ENCODE measurements at regions not wholly inside any gene's neighbourhood (a gene's known extent, or its start where the extent isn't known, plus 50 kb on each side); places are given as distances from the start of the nearest gene placed in this dataset.
A peak's percentile ranks its signal among the peaks of the same experiment; 100 is the strongest.

- Histone ChIP-seq H3K36me3 (ENCODE audit: control insufficient read depth, insufficient read depth, low read length) (no peaks in the 10 kb centered on the region), H3K4me1 (ENCODE audit: control insufficient read depth, insufficient read depth, low read length) (no peaks in the 10 kb centered on the region), H3K27ac (ENCODE audit: low read length) (no peak overlapping the region), H3K27me3 (ENCODE audit: control insufficient read depth, insufficient read depth, low read length) (no peaks in the 10 kb centered on the region), H3K9me3 (ENCODE audit: control insufficient read depth, low read depth, low read length) (peaks cover 9% of the 10 kb centered on the region), H3K4me3 (ENCODE audit: low read length) (no peak overlapping the region)
- no peak for DNase-seq
- no CpG with 5 or more reads among the region's 1 CpG for WGBS (ENCODE audit: insufficient coverage, low lambda C conversion rate)
Measured at GRCh38 chr12:67811437-67812361, 163.2 kb downstream of the DYRK2 start.

GRCh38 chr12:67813456-67813904 is 164.9 kb downstream of the DYRK2 start:
- no peaks in the 10 kb centered on the region for H3K36me3 ChIP-seq (ENCODE audit: control insufficient read depth, insufficient read depth, low read length)
- no peak overlapping the region for H3K4me3 ChIP-seq (ENCODE audit: low read length)
- no peak for DNase-seq
- H3K27me3 ChIP-seq (ENCODE audit: control insufficient read depth, insufficient read depth, low read length), result no peaks in the 10 kb centered on the region
- H3K27ac ChIP-seq (ENCODE audit: low read length), result no peak overlapping the region
- peaks cover 9% of the 10 kb centered on the region for H3K9me3 ChIP-seq (ENCODE audit: control insufficient read depth, low read depth, low read length)
- 87% methylated on average over 3 of the region's 4 CpGs for WGBS (ENCODE audit: insufficient coverage, low lambda C conversion rate)
- no peaks in the 10 kb centered on the region for H3K4me1 ChIP-seq (ENCODE audit: control insufficient read depth, insufficient read depth, low read length)

DNA sequence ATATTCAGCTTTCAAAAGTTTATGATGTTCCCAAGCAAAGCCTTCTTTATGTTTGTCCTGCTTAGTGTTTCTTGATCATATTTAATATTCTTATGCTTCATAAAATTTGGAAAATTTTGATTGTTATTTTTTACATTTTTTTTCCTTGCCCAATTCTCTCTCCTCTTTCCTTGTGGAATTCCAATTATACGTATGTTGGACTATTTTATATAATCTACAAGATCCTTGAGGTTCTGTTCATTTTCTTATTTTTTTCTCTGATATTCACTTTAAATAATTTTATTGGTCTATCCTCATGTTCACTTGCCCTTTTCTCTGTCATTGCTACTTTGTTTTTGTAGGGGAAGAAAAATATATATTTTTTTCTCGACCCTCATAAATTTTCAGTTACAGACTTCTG is 167.7 kb downstream of the DYRK2 start:
- Histone ChIP-seq H3K9me3 (ENCODE audit: control insufficient read depth, low read depth, low read length) (peaks cover 9% of the 10 kb centered on the region), H3K4me3 (ENCODE audit: low read length) (no peak overlapping the region), H3K27ac (ENCODE audit: low read length) (no peak overlapping the region), H3K36me3 (ENCODE audit: control insufficient read depth, insufficient read depth, low read length) (no peaks in the 10 kb centered on the region), H3K4me1 (ENCODE audit: control insufficient read depth, insufficient read depth, low read length) (no peaks in the 10 kb centered on the region), H3K27me3 (ENCODE audit: control insufficient read depth, insufficient read depth, low read length) (no peaks in the 10 kb centered on the region)
- WGBS (ENCODE audit: insufficient coverage, low lambda C conversion rate), result 100% methylated on average over 2 of the region's 2 CpGs
- no peak for DNase-seq

GRCh38 chr12:67818459-67818903 is 169.9 kb downstream of the DYRK2 start:
- peaks cover 9% of the 10 kb centered on the region for H3K9me3 ChIP-seq (ENCODE audit: control insufficient read depth, low read depth, low read length)
- no peaks in the 10 kb centered on the region for H3K4me1 ChIP-seq (ENCODE audit: control insufficient read depth, insufficient read depth, low read length)
- no peaks in the 10 kb centered on the region for H3K27me3 ChIP-seq (ENCODE audit: control insufficient read depth, insufficient read depth, low read length)
- H3K36me3 ChIP-seq (ENCODE audit: control insufficient read depth, insufficient read depth, low read length), result no peaks in the 10 kb centered on the region
- no peak for DNase-seq
- no peak overlapping the region for H3K4me3 ChIP-seq (ENCODE audit: low read length)
- no CpG with 5 or more reads among the region's 2 CpGs for WGBS (ENCODE audit: insufficient coverage, low lambda C conversion rate)
- H3K27ac ChIP-seq (ENCODE audit: low read length), result no peak overlapping the region

DNA sequence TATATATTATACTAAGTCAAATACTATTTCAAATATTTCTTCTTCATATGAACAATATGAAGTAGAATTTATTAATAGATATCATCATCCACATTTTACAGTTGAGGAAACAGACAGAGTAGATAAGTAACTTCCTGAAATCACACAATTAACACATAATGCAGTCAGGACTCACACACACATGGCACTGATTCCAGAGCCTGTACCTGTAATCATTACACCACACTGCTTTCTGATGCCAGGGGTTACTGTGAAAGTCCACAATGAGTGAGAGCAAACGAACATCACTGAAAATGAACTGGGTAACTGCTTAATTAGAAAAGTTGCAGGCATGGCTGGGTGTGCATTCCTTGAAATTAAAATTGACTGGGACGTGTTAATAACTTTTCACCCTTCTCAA is 169.3 kb upstream of the IFNG-AS1 start:
- Histone ChIP-seq H3K4me1 (ENCODE audit: control insufficient read depth, insufficient read depth, low read length) (no peaks in the 10 kb centered on the region), H3K36me3 (ENCODE audit: control insufficient read depth, insufficient read depth, low read length) (no peaks in the 10 kb centered on the region), H3K27ac (ENCODE audit: low read length) (no peak overlapping the region), H3K9me3 (ENCODE audit: control insufficient read depth, low read depth, low read length) (peaks cover 9% of the 10 kb centered on the region), H3K4me3 (ENCODE audit: low read length) (no peak overlapping the region), H3K27me3 (ENCODE audit: control insufficient read depth, insufficient read depth, low read length) (no peaks in the 10 kb centered on the region)
- DNase-seq, result no peak
- WGBS (ENCODE audit: insufficient coverage, low lambda C conversion rate), result 75% methylated on average over 2 of the region's 2 CpGs

GRCh38 chr12:67820694-67821093 is 168.6 kb upstream of the IFNG-AS1 start:
- Histone ChIP-seq H3K27ac (ENCODE audit: low read length) (no peak overlapping the region), H3K9me3 (ENCODE audit: control insufficient read depth, low read depth, low read length) (peaks cover 5% of the 10 kb centered on the region), H3K36me3 (ENCODE audit: control insufficient read depth, insufficient read depth, low read length) (no peaks in the 10 kb centered on the region), H3K4me3 (ENCODE audit: low read length) (no peak overlapping the region), H3K27me3 (ENCODE audit: control insufficient read depth, insufficient read depth, low read length) (no peaks in the 10 kb centered on the region), H3K4me1 (ENCODE audit: control insufficient read depth, insufficient read depth, low read length) (no peaks in the 10 kb centered on the region)
- DNase-seq, result no peak
- no CpG with 5 or more reads among the region's 7 CpGs for WGBS (ENCODE audit: insufficient coverage, low lambda C conversion rate)

DNA sequence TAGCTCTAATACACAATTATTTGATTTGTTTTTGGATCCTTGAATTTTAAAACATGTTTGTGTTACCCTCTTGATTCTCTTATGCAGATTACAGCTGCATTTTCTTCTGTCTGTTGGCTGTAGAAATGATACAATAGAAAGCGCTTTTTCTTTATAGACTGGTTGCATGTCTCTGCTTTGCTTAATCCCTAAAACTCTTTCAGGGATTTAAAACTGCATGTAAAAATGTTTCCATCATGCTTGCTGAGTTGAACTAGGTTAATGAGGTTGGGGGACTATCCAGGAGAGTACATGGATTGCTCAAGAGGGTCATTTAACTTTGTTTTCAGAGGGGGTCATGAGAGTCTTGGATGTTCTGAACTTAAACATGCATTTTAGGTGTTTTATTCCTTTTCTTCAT is 166.4 kb upstream of the IFNG-AS1 start:
- WGBS (ENCODE audit: insufficient coverage, low lambda C conversion rate), result no CpG with 5 or more reads among the region's 1 CpG
- Histone ChIP-seq H3K27me3 (ENCODE audit: control insufficient read depth, insufficient read depth, low read length) (no peaks in the 10 kb centered on the region), H3K9me3 (ENCODE audit: control insufficient read depth, low read depth, low read length) (no peaks in the 10 kb centered on the region), H3K4me3 (ENCODE audit: low read length) (no peak overlapping the region), H3K27ac (ENCODE audit: low read length) (no peak overlapping the region), H3K36me3 (ENCODE audit: control insufficient read depth, insufficient read depth, low read length) (no peaks in the 10 kb centered on the region), H3K4me1 (ENCODE audit: control insufficient read depth, insufficient read depth, low read length) (no peaks in the 10 kb centered on the region)
- DNase-seq, result no peak

GRCh38 chr12:67826148-67826547 is 163.1 kb upstream of the IFNG-AS1 start:
- Histone ChIP-seq H3K36me3 (ENCODE audit: control insufficient read depth, insufficient read depth, low read length) (no peaks in the 10 kb centered on the region), H3K4me1 (ENCODE audit: control insufficient read depth, insufficient read depth, low read length) (no peaks in the 10 kb centered on the region), H3K9me3 (ENCODE audit: control insufficient read depth, low read depth, low read length) (no peaks in the 10 kb centered on the region), H3K27ac (ENCODE audit: low read length) (no peak overlapping the region), H3K4me3 (ENCODE audit: low read length) (no peak overlapping the region), H3K27me3 (ENCODE audit: control insufficient read depth, insufficient read depth, low read length) (no peaks in the 10 kb centered on the region)
- 83% methylated on average over 1 of the region's 2 CpGs for WGBS (ENCODE audit: insufficient coverage, low lambda C conversion rate)
- no peak for DNase-seq

- DNase-seq, result no peak
- no CpG with 5 or more reads among the region's 5 CpGs for WGBS (ENCODE audit: insufficient coverage, low lambda C conversion rate)
- Histone ChIP-seq H3K36me3 (ENCODE audit: control insufficient read depth, insufficient read depth, low read length) (no peaks in the 10 kb centered on the region), H3K9me3 (ENCODE audit: control insufficient read depth, low read depth, low read length) (no peaks in the 10 kb centered on the region), H3K4me3 (ENCODE audit: low read length) (no peak overlapping the region), H3K27ac (ENCODE audit: low read length) (peak overlapping the region; percentile 62), H3K27me3 (ENCODE audit: control insufficient read depth, insufficient read depth, low read length) (no peaks in the 10 kb centered on the region), H3K4me1 (ENCODE audit: control insufficient read depth, insufficient read depth, low read length) (no peaks in the 10 kb centered on the region)
Measured at GRCh38 chr12:67826946-67827720, 162.1 kb upstream of the IFNG-AS1 start.

GRCh38 chr12:67827820-67828383 is 161.3 kb upstream of the IFNG-AS1 start:
- 57% methylated on average over 1 of the region's 7 CpGs for WGBS (ENCODE audit: insufficient coverage, low lambda C conversion rate)
- peak; percentile 36 to 80 for DNase-seq
- H3K36me3 ChIP-seq (ENCODE audit: control insufficient read depth, insufficient read depth, low read length), result no peaks in the 10 kb centered on the region
- no peaks in the 10 kb centered on the region for H3K9me3 ChIP-seq (ENCODE audit: control insufficient read depth, low read depth, low read length)
- H3K4me3 ChIP-seq (ENCODE audit: low read length), result no peak overlapping the region
- no peaks in the 10 kb centered on the region for H3K4me1 ChIP-seq (ENCODE audit: control insufficient read depth, insufficient read depth, low read length)
- H3K27me3 ChIP-seq (ENCODE audit: control insufficient read depth, insufficient read depth, low read length), result no peaks in the 10 kb centered on the region
- peak overlapping the region; percentile 62 for H3K27ac ChIP-seq (ENCODE audit: low read length)
